Urothelium cell line (cell line): ENCODE measurements at regions not wholly inside any gene's neighbourhood (a gene's known extent, or its start where the extent isn't known, plus 50 kb on each side); places are given as distances from the start of the nearest gene placed in this dataset.

Source experiments
- DNase-seq: peaks from one replicate; pipeline ENCODE4 v3.0.0; 2011; ENCODE audit warnings: low spot score, mixed read lengths
- FAIRE-seq: peaks from 2 replicates; lab custom pipeline; 2011; peaks lifted over from hg19 to GRCh38; lab: Jason Lieb, UNC

GRCh38 chr20:51269671-51270070 lies 246.8 kb upstream of the KCNG1 start:
- no peak for FAIRE-seq
- no peak for DNase-seq

- DNase-seq (no peak), FAIRE-seq (peak; percentile 89)
Measured at GRCh38 chr20:51267679-51268078, 244.8 kb upstream of the KCNG1 start.

GRCh38 chr20:51266353-51266752 lies 243.4 kb upstream of the KCNG1 start:
- DNase-seq, result no peak
- peak; percentile 91 for FAIRE-seq

- DNase-seq, result no peak
- peak; percentile 81 for FAIRE-seq
Measured at GRCh38 chr20:51265361-51265760, 242.5 kb upstream of the KCNG1 start.

GRCh38 chr20:51262240-51262639 lies 239.3 kb upstream of the KCNG1 start:
- no peak for DNase-seq
- FAIRE-seq, result no peak

- FAIRE-seq, result no peak
- no peak for DNase-seq
Measured at GRCh38 chr20:51259455-51259854, 236.5 kb upstream of the KCNG1 start.

GRCh38 chr20:51258582-51259165 lies 235.8 kb upstream of the KCNG1 start:
- DNase-seq, result peak; percentile 83
- no peak for FAIRE-seq

- FAIRE-seq (no peak), DNase-seq (no peak)
Measured at GRCh38 chr20:51255417-51255816, 232.5 kb upstream of the KCNG1 start.

GRCh38 chr20:51253280-51253679 lies 230.4 kb upstream of the KCNG1 start:
- FAIRE-seq (no peak), DNase-seq (no peak)

GRCh38 chr20:51249781-51250180 lies 226.9 kb upstream of the KCNG1 start:
- DNase-seq (no peak), FAIRE-seq (no peak)

- FAIRE-seq (no peak), DNase-seq (no peak)
Measured at GRCh38 chr20:51249215-51249614, 226.3 kb upstream of the KCNG1 start.

GRCh38 chr20:51244466-51244865 lies 221.6 kb upstream of the KCNG1 start:
- DNase-seq (no peak), FAIRE-seq (no peak)

- FAIRE-seq (peak; percentile 5), DNase-seq (no peak)
Measured at GRCh38 chr20:51238675-51239305, 215.9 kb upstream of the KCNG1 start.

GRCh38 chr20:51237791-51238190 lies 214.9 kb upstream of the KCNG1 start:
- no peak for DNase-seq
- no peak for FAIRE-seq

- FAIRE-seq, result no peak
Measured at GRCh38 chr20:51237278-51237677, 214.4 kb upstream of the KCNG1 start.

GRCh38 chr20:51236421-51236820 lies 213.5 kb upstream of the KCNG1 start:
- no peak for FAIRE-seq
- DNase-seq, result no peak

More at GRCh38 chr20:51237278-51237677, 214.4 kb upstream of the KCNG1 start:
- no peak for DNase-seq

GRCh38 chr20:51233345-51233744 lies 210.4 kb upstream of the KCNG1 start:
- no peak for FAIRE-seq

GRCh38 chr20:51230727-51231126 lies 207.8 kb upstream of the KCNG1 start:
- DNase-seq, result no peak
- FAIRE-seq, result peak; percentile 46

More at GRCh38 chr20:51233345-51233744, 210.4 kb upstream of the KCNG1 start:
- no peak for DNase-seq

- FAIRE-seq, result no peak
- no peak for DNase-seq
Measured at GRCh38 chr20:51228763-51229162, 205.9 kb upstream of the KCNG1 start.

GRCh38 chr20:51227744-51228143 lies 204.8 kb upstream of the KCNG1 start:
- FAIRE-seq (no peak), DNase-seq (no peak)

GRCh38 chr20:51223183-51223720 lies 200.3 kb upstream of the KCNG1 start:
- no peak for FAIRE-seq
- DNase-seq, result no peak

GRCh38 chr20:51221791-51222408 lies 199.0 kb upstream of the KCNG1 start:
- DNase-seq, result no peak

More at GRCh38 chr20:51221791-51222408, 199.0 kb upstream of the KCNG1 start:
- FAIRE-seq, result no peak
